Ramos (cell line): ENCODE measurements at regions not wholly inside any gene's neighbourhood (a gene's known extent, or its start where the extent isn't known, plus 50 kb on each side); places are given as distances from the start of the nearest gene placed in this dataset.

Experiments
- in situ Hi-C: fragments of 300-500 bp; cut with MboI; formaldehyde crosslinking; loops from one replicate; pipeline ENCODE4 v1.14.3; 2022; ENCODE audit warnings: low sequenced_read_pairs; ENCODE audit not compliant: unreplicated experiment

- in situ Hi-C loops, result no loop called here
Observed at GRCh38 chr5:67509402-67510186, 313.0 kb upstream of the CD180 start.

GRCh38 chr5:67506241-67506640 is 309.6 kb upstream of the CD180 start:
- in situ Hi-C loops, result no loop called here

GRCh38 chr5:67502951-67503350 is 306.4 kb upstream of the CD180 start:
- in situ Hi-C loops, result no loop called here

GRCh38 chr5:67496051-67496450 is 299.5 kb upstream of the CD180 start:
- in situ Hi-C loops, result no loop called here

GRCh38 chr5:67495072-67495471 is 298.5 kb upstream of the CD180 start:
- in situ Hi-C loops, result no loop called here

- in situ Hi-C loops, result no loop called here
Observed at GRCh38 chr5:67494186-67494855, 297.7 kb upstream of the CD180 start.

GRCh38 chr5:67493676-67494075 is 297.1 kb upstream of the CD180 start:
- in situ Hi-C loops, result no loop called here

GRCh38 chr5:67490543-67491321 is 294.1 kb upstream of the CD180 start:
- in situ Hi-C loops, result no loop called here

- in situ Hi-C loops, result no loop called here
Observed at GRCh38 chr5:67488885-67489284, 292.3 kb upstream of the CD180 start.

GRCh38 chr5:67487862-67488261 is 291.3 kb upstream of the CD180 start:
- in situ Hi-C loops, result no loop called here

- in situ Hi-C loops, result no loop called here
Observed at GRCh38 chr5:67483453-67484030, 286.9 kb upstream of the CD180 start.

- in situ Hi-C loops, result no loop called here
Observed at GRCh38 chr5:67481362-67481761, 284.8 kb upstream of the CD180 start.

GRCh38 chr5:67478337-67478736 is 281.7 kb upstream of the CD180 start:
- in situ Hi-C loops, result no loop called here

GRCh38 chr5:67476995-67477394 is 280.4 kb upstream of the CD180 start:
- in situ Hi-C loops, result no loop called here

- in situ Hi-C loops, result no loop called here
Observed at GRCh38 chr5:67476531-67476930, 279.9 kb upstream of the CD180 start.

GRCh38 chr5:67475489-67475888 is 278.9 kb upstream of the CD180 start:
- in situ Hi-C loops, result no loop called here

GRCh38 chr5:67474597-67475238 is 278.1 kb upstream of the CD180 start:
- in situ Hi-C loops, result no loop called here

GRCh38 chr5:67467110-67467509 is 270.5 kb upstream of the CD180 start:
- in situ Hi-C loops, result no loop called here

- in situ Hi-C loops, result no loop called here
Observed at GRCh38 chr5:67465537-67466207, 269.1 kb upstream of the CD180 start.

- in situ Hi-C loops, result no loop called here
Observed at GRCh38 chr5:67462147-67462546, 265.5 kb upstream of the CD180 start.
